NCI-H146 (cell line): ENCODE measurements at regions not wholly inside any gene's neighbourhood (a gene's known extent, or its start where the extent isn't known, plus 50 kb on each side); places are given as distances from the start of the nearest gene placed in this dataset.

Experiments
- DNase-seq: peaks from one replicate; lab custom pipeline; 2025; lab: John Stamatoyannopoulos, UW

- DNase-seq: no peak
Observed at GRCh38 chr9:90400091-90400490, 242.5 kb downstream of the DIRAS2 start.

- no peak for DNase-seq
Observed at GRCh38 chr9:90408659-90409058, 234.0 kb downstream of the DIRAS2 start.

GRCh38 chr9:90419221-90419851 lies 223.3 kb downstream of the DIRAS2 start:
- DNase-seq: peak; percentile 5

GRCh38 chr9:90420211-90420610 lies 222.4 kb downstream of the DIRAS2 start:
- no peak for DNase-seq

- DNase-seq: peak; percentile 21
Observed at GRCh38 chr9:90420768-90421513, 221.7 kb downstream of the DIRAS2 start.

GRCh38 chr9:90421786-90422185 lies 220.8 kb downstream of the DIRAS2 start:
- DNase-seq: no peak

GRCh38 chr9:90423661-90424193 lies 218.9 kb downstream of the DIRAS2 start:
- DNase-seq: no peak

GRCh38 chr9:90428517-90428916 lies 214.1 kb downstream of the DIRAS2 start:
- no peak for DNase-seq

- DNase-seq: peak; percentile 31
Observed at GRCh38 chr9:90432951-90433350, 209.7 kb downstream of the DIRAS2 start.

GRCh38 chr9:90433398-90433941 lies 209.2 kb downstream of the DIRAS2 start:
- DNase-seq: peak; percentile 59

GRCh38 chr9:90441814-90442213 lies 200.8 kb downstream of the DIRAS2 start:
- DNase-seq: no peak

- DNase-seq: peak; percentile 40
Observed at GRCh38 chr9:90442723-90443122, 199.9 kb downstream of the DIRAS2 start.

- no peak for DNase-seq
Observed at GRCh38 chr9:90444609-90445204, 197.9 kb downstream of the DIRAS2 start.

GRCh38 chr9:90445391-90445790 lies 197.2 kb downstream of the DIRAS2 start:
- no peak for DNase-seq

GRCh38 chr9:90446200-90446948 lies 196.2 kb downstream of the DIRAS2 start:
- DNase-seq: peak; percentile 58

- DNase-seq: no peak
Observed at GRCh38 chr9:90447773-90448172, 194.9 kb downstream of the DIRAS2 start.

- DNase-seq: peak; percentile 22
Observed at GRCh38 chr9:90449213-90449925, 193.3 kb downstream of the DIRAS2 start.

- DNase-seq: no peak
Observed at GRCh38 chr9:90451804-90452203, 190.8 kb downstream of the DIRAS2 start.

- no peak for DNase-seq
Observed at GRCh38 chr9:90455316-90455715, 187.3 kb downstream of the DIRAS2 start.

- no peak for DNase-seq
Observed at GRCh38 chr9:90457386-90458190, 185.0 kb downstream of the DIRAS2 start.
